Medulla oblongata (tissue), 1 donor: ENCODE measurements at regions not wholly inside any gene's neighbourhood (a gene's known extent, or its start where the extent isn't known, plus 50 kb on each side); places are given as distances from the start of the nearest gene placed in this dataset.

Source experiments
- DNase-seq: peaks from one replicate; pipeline ENCODE4 v3.0.0-alpha.2; 2015; ENCODE audit errors: extremely low spot score

DNA sequence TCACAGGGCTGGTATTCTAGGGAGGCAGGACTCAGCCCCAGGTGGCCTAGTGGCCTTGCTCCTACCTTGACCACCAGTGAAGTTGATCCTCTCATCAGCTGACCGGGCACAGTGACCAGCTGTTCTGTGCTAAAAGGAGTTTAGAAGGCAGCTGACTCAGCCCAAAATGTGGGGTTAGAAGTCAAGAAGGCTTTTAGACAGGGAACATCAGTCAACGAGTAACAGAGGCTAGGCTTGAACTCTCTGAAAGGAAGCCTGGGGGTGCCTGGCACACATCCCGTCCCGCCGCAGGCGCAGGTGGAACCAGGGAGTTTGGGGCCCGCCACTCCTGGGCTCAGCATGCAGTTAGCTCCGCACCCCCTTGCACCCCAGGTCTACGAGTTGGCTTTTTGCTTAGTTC, 114.9 kb upstream of the SLC45A1 start:
- DNase-seq: no peak

DNA sequence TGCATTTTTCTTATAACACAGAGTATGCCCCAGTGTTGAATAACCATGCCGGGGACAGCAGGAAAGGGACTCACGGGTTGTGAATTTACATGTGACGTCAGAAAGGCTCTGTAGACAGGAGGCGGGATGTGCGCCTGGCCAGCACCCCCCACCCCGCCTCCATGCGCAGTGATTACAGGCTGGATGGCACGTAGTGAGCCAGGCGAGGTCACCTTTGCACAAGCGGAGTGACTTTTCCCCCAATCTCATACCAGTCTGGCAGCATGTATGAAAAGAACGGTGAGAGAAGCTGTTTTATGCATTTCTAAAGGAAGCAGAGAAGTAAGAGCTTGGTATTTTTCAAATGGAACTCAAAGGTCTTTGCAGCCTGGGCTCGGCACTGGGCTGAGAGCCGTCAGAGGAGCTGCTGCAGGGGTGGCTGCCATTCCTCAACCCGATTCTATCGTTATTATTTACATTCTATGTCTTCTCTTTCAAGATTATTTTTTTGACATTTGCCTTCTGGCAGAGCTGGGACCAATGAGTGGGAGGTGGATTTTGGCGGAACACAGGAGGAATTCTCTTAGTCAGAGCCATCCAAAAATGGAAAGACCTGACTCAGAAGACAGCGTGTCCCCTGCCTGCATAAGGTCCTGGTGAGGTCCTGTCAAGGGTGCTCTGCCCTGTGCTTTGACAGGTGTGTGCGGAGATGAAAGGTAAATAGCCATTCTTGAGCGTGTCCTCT, 115.6 kb upstream of the SLC45A1 start:
- no peak for DNase-seq

DNA sequence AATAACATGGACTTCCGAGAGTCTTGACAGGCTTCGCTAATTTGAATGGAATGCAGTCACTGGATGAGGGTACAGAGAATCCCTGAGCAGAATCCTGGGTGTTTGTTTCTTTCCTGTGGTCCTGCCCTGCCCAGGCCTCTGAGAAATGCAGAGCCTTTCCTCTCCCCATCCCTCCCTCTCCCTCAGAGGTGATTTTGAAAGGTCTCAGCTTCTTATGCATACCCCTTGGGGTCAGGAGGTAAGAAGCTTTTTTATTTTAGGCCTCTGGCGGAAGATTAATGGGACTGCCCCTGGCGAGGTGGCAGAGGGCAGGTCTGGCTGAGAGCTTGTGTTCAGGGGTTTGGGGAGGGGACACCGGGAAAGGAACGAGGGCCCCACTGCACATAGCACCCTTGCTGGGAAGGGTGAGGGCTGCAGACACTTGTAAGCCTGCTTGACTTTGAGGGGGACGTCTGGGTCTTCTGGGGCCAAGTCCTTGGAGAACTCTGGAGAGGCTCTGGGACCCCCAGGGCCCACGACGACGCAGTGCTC, 116.5 kb upstream of the SLC45A1 start:
- DNase-seq: no peak

- DNase-seq: no peak
Measured at GRCh38 chr1:8200317-8201115, 117.4 kb upstream of the SLC45A1 start.

DNA sequence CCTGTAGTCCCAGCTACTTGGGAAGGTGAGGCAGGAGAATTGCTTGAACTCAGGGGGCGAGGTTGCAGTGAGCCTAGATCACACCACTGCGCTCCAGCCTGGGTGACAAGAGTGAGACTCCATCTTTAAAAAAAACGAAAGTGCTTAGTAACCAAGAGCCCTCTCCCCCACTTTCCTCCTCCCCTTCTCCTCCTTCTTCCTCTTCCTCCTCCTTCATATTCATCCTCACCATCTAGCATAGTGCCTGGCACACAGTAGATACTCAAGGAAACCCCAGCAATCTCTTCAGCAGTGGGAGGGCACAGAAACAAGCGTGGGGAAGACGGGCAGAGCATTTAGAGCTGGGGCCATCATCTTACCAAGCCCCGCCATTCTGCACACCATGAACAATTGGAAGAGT, 119.4 kb upstream of the SLC45A1 start:
- DNase-seq: no peak

GRCh38 chr1:8197493-8198282, 120.2 kb upstream of the SLC45A1 start:
- DNase-seq: no peak

DNA sequence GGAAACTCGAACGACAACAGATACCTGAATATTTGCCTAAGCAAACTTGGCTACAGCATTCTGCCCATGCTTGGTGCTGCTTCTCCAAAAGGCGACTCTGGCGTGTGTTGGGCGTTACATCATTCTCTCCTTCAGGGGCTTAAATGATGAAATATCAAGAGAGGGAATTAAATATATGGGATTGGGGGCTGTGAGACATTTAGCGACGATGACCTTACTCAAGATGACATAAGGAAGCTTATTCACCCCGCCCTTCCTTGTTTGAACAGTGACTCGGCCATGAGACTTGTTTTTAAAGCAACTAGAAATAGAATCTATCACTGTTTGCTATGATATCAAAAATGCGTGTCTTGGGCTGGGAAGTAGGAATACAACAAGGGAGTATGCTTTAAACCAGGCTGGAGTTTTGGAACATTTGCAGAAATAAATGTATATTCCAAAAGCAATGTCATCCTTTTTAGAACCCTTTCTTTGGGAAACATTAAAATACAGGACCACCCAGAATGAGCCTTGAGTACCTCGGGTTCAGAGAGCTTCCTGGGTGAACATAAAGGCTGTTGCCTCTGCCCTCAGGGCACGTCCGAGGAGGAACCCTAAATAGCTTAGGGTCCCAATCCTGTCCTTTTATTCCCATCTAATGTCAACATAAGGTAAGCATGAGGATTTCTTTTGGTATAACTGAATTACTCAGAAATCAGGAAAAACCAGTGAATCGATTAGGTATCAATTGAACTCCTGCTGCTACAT, 123.3 kb upstream of the SLC45A1 start:
- no peak for DNase-seq

GRCh38 chr1:8193840-8194406, 124.0 kb upstream of the SLC45A1 start:
- no peak for DNase-seq

GRCh38 chr1:8191474-8191873, 126.4 kb upstream of the SLC45A1 start:
- DNase-seq: no peak

DNA sequence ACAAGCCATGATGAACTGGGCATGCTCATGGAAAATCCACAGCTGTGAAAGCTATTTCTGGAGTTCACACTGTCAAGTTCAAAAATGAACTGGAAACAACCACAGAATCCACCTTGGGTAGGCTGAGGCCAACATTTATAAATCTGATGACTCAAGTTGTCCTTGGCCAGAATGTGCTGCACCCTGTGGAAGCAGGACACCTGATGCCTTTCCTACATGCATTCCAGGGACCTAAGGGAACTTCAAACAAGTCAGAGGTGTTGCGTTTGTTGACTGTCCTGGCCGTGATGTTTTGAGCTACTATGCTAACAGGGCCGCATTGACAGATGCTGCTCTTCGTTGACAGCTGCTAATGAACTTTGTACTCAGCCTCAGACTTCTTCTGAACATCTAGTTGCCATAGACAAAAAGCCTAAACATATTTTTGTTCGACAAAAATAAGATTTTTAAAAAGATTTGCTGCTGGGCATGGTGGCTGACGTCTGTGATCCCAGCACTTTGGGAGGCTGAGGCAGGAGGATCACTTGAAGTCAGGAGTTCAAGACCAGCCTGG, 127.9 kb upstream of the SLC45A1 start:
- DNase-seq: no peak

GRCh38 chr1:8185400-8185799, 132.5 kb upstream of the SLC45A1 start:
- DNase-seq: no peak

DNA sequence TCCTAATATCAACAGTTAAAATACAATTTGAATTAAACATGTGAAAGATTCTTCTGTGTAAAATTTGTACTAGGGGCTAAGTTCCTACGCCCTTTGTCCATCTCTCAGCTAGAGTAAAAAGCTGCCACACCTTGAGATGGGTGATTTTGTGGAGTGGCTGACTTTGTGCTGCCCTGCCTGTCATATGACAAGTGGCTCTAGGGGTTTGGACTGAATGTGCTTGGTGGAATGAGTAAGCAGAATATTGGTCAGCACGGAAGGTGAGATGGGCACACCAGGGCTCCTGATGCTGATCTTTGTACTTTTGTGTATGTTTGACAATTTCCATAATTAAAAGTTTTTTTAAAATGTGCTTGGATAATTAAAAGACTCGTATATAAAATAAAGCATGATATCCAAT, 133.6 kb upstream of the SLC45A1 start:
- DNase-seq: no peak

DNA sequence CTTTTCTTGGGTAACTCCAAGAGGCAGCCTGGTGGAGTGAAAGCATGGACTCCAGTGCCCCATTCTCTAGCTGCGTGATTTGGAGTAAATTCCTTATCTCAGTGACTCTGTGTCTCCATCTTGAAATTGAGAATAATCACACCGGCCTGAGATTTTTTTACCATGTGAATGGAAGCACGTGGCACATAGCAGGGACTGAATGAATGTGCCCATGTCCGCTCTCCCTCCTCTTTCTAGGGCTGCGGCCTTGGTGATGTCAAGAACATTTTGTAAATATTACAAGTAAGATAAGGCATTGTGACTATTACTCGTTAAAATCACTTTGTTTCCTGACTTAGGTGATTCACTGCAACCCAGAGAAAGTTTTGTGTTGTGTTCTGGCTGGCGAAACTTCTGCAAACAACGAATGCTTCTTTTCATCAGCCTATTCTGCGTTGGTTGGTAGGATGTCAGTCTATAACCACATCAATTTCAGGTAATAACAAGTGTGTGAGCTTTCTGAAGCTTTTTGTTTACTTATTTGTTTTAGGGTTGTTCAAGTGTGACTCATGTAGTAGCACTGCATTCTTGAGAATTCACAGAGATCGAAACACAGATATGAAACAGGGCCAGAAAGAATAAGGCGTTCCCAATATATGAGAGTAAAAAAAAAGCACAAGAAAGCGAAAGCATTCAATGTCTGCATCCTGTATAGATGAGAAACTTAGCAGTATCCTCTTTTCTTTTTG, 135.7 kb upstream of the SLC45A1 start:
- no peak for DNase-seq

DNA sequence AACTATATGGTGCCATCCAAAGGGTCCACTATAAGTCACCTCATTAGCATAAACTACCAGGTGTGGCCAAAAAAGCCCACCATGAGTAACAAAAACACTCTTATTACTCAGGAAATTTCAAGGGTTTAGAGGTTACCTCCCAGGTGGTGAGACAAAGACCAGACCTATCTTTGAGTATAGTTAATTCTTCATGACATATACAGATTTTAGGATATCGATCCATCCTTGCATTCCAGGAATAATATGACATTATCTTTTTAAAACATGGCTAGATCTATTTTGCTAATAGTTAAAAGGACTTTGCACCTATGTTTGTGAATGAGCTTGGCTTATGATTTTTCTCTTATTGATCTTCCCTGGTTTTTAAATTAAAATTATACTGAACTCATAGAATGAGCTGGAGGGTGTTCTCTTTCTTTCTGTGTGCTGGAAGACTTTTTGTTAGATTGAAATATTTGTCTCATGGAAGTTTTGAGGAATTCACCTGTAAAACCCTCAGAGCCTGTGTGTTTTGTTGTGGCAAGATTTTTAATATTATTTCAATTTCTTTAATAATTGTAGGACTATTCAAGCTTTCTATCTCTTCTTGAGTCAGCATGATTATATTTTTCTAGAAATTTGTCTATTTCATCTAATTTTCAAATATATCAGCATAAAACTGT, 138.7 kb upstream of the SLC45A1 start:
- DNase-seq: no peak

DNA sequence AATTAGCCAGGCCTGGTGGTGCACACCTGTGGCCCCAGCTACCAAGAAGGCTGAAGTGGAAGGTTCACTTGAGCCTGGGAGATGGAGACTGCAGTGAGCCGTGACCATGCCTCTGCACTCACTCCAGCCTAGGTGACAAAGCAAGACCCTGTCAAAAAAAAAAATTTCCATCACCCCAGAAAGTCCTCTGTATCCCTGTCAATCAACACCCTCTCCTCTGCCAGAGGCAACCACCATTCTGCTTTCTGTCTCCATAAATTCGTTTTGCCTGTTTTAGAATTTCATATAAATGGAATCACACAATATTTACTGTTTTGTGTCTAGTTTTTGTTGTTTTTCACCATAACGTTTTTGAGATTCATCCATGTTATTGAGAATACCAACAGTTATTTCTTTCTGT, 141.6 kb upstream of the SLC45A1 start:
- no peak for DNase-seq

GRCh38 chr1:8174807-8175206, 143.1 kb upstream of the SLC45A1 start:
- DNase-seq: no peak

DNA sequence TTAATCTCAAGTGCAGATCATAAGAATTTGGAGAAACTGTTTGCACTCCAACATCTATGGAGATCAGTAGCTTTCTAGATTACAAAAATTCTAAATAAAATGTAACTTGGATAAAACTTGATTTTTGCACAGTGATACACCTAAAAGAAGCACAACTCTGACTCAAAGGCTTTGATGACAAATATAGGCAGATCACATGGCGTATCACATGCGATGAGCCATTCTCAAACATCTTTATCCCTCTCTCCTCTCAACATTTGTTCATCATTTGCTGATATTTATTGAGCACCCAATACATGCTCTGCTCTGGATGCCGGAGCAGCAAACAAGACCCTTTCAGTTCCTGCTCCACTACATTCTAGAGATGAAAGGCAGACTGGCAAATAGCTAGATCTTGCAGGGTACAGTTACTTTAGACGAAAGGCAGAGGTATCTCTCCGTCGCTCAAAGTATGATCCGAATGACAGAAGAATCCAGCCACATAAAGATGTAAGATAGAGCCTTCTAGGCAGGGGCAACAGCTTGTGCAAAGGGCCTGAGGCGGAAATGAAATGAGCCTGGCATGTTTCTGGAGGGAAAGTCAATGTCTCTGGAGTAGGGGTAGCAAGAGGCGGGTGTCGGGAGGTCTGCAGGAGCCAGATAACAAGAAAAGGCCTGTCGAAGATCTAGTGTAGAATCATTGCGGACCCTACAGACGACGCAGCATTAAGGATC, 145.8 kb upstream of the ERRFI1 start:
- no peak for DNase-seq

- no peak for DNase-seq
Measured at GRCh38 chr1:8170059-8170835, 144.1 kb upstream of the ERRFI1 start.
